GOT3 (cell line): ENCODE measurements at regions not wholly inside any gene's neighbourhood (a gene's known extent, or its start where the extent isn't known, plus 50 kb on each side); places are given as distances from the start of the nearest gene placed in this dataset.
"Not testable (repeated sequence)": the region's sequence is repeated elsewhere in the genome, so short reads cannot be mapped to it uniquely, and the experiment has no call there.

Experiments used
- DNase-seq: peaks from one replicate; lab custom pipeline; 2025; ENCODE audit warnings: mixed read lengths; lab: John Stamatoyannopoulos, UW

GRCh38 chr13:48843630-48844380, 131.9 kb upstream of the FNDC3A start:
- DNase-seq = no peak

- no peak for DNase-seq
Measured at GRCh38 chr13:48844676-48845075, 131.0 kb upstream of the FNDC3A start.

- no peak for DNase-seq
Measured at GRCh38 chr13:48849515-48849914, 126.2 kb upstream of the FNDC3A start.

GRCh38 chr13:48851707-48852106, 124.0 kb upstream of the FNDC3A start:
- DNase-seq = no peak

GRCh38 chr13:48852911-48853727, 122.6 kb upstream of the FNDC3A start:
- no peak for DNase-seq

- no peak for DNase-seq
Measured at GRCh38 chr13:48853728-48854102, 122.0 kb upstream of the FNDC3A start.

- no peak for DNase-seq
Measured at GRCh38 chr13:48857576-48857975, 118.1 kb upstream of the FNDC3A start.

GRCh38 chr13:48858122-48858902, 117.4 kb upstream of the FNDC3A start:
- DNase-seq = no peak

- no peak for DNase-seq
Measured at GRCh38 chr13:48859272-48860105, 116.2 kb upstream of the FNDC3A start.

GRCh38 chr13:48860364-48860763, 115.3 kb upstream of the FNDC3A start:
- DNase-seq = no peak

- no peak for DNase-seq
Measured at GRCh38 chr13:48862572-48862971, 113.1 kb upstream of the FNDC3A start.

- no peak for DNase-seq
Measured at GRCh38 chr13:48864100-48864499, 111.6 kb upstream of the FNDC3A start.

- no peak for DNase-seq
Measured at GRCh38 chr13:48866249-48866648, 109.5 kb upstream of the FNDC3A start.

- DNase-seq = no peak
Measured at GRCh38 chr13:48873081-48873480, 102.6 kb upstream of the FNDC3A start.

- no peak for DNase-seq
Measured at GRCh38 chr13:48873587-48873986, 102.1 kb upstream of the FNDC3A start.

- no peak for DNase-seq
Measured at GRCh38 chr13:48874165-48874564, 101.5 kb upstream of the FNDC3A start.

GRCh38 chr13:48875047-48875446, 100.7 kb upstream of the FNDC3A start:
- DNase-seq = no peak

- no peak for DNase-seq
Measured at GRCh38 chr13:48876289-48876688, 99.4 kb upstream of the FNDC3A start.

- no peak for DNase-seq
Measured at GRCh38 chr13:48879432-48879831, 96.3 kb upstream of the FNDC3A start.

GRCh38 chr13:48879854-48880253, 95.9 kb upstream of the FNDC3A start:
- DNase-seq = no peak

GRCh38 chr13:48883786-48884185, 91.9 kb upstream of the FNDC3A start:
- not testable (repeated sequence) for DNase-seq

GRCh38 chr13:48885027-48885395, 90.7 kb upstream of the FNDC3A start:
- no peak for DNase-seq
